Stimulated activated naive CD8-positive, alpha-beta T cell treated with anti-CD3 and anti-CD28 coated beads, Interleukin-15, Interleukin-2, amounts not matched to agents 100 U/mL and 50 U/mL, for 24 hours (primary cell): ENCODE measurements at regions not wholly inside any gene's neighbourhood (a gene's known extent, or its start where the extent isn't known, plus 50 kb on each side); places are given as distances from the start of the nearest gene placed in this dataset.
"Not testable (repeated sequence)": the region's sequence is repeated elsewhere in the genome, so short reads cannot be mapped to it uniquely, and the experiment has no call there.

ENCODE experiments used
- ATAC-seq: fragments of 150-1000 bp; cut with Tn5 transposase; one replicate; pipeline ENCODE4 v1.10.0; 2021
- DNase-seq: peaks from one replicate; pipeline ENCODE4 v3.0.0; 2021

GRCh38 chr12:75705749-75706711 lies 194.6 kb upstream of the KRR1 start:
- DNase-seq (no peak), ATAC-seq (no peak)

- DNase-seq (no peak), ATAC-seq (no peak)
Measured at GRCh38 chr12:75704664-75705063, 193.3 kb upstream of the KRR1 start.

DNA sequence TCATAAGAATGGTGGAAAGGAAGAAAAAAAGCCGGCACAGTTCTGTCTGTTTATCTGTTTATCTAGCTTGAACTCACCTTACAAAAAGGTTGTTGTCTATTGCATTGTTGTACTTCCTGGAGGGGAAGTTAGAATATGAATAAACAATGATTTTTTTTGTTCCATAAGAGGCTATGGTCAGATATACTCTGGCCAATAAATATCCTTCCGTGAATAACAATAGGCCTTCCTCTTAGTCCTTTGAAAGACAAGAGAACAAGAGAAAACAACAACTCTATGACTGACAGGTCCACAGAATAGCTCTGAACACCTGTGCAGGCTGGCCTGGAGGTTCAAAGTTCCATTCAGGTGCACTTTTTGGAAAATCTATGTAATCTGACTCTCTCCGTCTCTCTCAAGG lies 192.8 kb upstream of the KRR1 start:
- DNase-seq (no peak), ATAC-seq (no peak)

DNA sequence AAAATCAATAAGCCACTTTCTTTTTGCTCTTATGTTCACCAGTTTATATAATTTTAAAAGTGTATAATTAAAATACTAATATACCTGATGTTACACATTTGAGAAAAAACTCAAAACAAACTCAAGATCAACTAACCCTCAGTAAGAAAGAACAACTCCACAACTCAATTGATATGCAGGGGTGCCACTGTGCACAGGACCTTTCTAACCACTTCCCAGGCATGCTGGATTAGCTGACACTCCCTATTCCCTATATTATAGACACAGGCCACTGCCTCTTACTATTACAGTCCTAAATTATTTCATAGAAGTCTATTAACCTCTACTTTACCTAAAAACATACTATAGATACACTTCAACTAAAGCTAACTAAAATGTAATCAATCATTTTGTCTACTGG lies 191.7 kb upstream of the KRR1 start:
- DNase-seq = no peak
- ATAC-seq = no peak

- ATAC-seq = no peak
- DNase-seq = no peak
Measured at GRCh38 chr12:75702477-75703093, 191.2 kb upstream of the KRR1 start.

GRCh38 chr12:75701859-75702258 lies 190.4 kb upstream of the KRR1 start:
- ATAC-seq (no peak), DNase-seq (no peak)

GRCh38 chr12:75699728-75700496 lies 188.5 kb upstream of the KRR1 start:
- ATAC-seq (no peak), DNase-seq (no peak)

GRCh38 chr12:75699251-75699650 lies 187.8 kb upstream of the KRR1 start:
- ATAC-seq = no peak
- DNase-seq = no peak

- ATAC-seq = no peak
- DNase-seq = no peak
Measured at GRCh38 chr12:75698052-75698451, 186.6 kb upstream of the KRR1 start.

DNA sequence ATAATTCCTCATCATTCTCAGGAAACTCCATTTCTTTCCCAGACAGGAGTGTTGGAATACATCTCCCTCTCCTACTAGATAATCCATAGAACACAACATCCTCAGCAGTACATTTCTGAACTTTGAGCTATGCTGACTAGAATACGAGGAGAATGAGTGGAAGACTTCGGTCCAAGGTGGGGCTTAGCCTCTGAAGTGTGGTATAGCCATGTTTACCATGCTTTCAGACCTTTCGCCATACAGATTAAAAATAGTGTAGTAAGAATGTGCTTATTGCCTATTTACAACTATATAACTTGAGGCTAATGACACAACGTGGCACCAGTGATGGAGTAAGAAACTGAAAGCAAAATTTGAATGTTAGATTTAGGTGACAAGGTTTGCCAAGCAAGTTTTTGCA lies 184.5 kb upstream of the KRR1 start:
- ATAC-seq (no peak), DNase-seq (no peak)

DNA sequence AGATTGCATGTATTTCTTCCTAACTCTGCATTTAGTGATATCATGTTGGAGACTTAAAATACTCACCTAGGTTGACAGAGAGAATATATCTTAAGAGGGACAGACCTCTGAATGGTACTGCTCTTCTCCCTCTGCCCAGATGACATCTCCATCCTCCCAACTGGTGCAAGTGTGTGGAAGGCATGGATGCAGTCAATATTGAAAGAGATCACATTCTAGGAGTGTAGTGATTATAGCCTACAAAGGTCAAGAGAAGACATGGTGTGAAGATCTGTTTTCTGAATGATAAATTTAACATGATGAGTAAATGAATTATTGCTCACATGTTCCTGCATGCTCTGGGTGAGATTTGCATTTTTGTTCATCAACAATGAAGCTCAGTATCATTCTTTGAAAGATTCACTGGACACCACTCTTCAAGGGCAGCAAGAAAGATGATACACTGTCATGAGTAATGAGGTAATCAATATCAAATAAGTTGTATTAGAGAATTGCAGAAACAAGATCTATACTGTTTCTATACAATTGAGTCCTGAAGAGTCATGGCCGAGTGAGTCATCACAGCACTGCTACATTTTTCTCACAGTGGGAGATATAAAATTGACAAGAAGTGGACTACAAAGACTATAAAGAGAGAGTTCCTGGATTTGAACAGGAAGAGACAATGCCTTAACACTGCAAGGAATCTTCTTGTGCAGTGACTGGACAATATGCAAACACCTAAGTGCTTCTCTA lies 183.3 kb upstream of the KRR1 start:
- DNase-seq (no peak), ATAC-seq (no peak)

DNA sequence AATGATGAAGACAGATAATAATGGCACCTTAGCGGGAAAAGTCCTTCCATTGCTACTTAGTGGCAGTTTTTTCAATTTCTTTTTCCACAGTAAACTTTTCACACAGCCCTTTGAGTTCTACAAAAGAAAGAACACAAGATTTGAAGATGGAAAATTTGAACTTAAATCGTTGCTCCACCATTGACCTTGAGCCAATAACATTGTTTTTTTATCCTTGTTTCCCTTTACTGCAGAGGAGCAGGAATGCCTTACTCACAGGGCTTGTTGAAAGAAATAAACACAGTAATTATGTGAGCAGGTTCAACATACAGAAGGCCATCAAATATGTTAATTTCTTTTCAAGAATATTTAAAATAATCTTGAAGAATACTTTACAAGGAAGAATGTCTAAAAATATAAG lies 181.5 kb upstream of the KRR1 start:
- no peak for DNase-seq
- ATAC-seq = no peak

DNA sequence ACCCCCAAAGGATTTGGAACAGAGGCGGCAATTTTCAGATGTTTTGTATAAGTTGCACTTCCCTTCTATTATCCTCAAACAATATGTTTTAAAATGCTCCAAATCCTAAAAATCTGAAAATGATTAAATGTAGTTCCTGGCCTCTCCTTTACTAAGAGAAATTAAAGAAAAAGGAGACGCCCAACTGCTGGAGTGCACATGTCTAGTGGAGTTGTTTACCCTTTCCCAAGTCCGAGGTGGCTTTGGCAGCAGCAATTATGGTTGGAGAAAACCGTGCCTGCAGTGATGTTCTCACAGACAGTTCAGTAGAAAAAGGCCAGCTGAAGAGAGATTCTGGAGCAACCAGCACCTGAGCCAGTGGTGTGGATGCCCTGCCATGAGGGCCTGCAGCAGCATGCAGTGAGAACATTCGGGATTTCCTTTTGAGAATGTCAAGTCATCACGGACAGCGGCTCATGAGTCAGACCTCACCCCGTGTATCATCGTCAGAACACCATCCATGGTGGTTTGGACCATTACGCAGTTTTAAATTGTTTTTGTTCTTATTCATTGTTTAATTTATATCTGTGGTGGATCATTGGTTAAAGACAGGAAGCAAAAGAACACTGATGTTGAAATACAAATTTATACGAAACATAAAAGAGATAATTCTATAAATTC lies 179.0 kb upstream of the KRR1 start:
- ATAC-seq (no peak), DNase-seq (no peak)

DNA sequence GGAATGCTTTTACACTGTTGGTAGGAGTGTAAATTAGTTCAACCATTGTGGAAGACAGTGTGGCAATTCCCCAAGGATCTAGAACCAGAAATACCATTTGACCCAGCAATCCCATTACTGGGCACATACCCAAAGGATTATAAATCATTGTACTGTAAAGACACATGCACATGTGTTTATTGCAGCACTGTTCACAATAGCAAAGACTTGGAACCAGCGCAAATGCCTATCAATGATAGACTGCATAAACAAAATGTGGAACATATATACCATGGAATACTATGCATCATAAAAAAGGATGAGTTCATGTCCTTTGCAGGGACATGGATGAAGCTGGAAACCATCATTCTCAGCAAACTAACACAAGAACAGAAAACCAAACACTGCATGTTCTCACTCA lies 174.8 kb upstream of the KRR1 start:
- not testable (repeated sequence) for ATAC-seq, DNase-seq

DNA sequence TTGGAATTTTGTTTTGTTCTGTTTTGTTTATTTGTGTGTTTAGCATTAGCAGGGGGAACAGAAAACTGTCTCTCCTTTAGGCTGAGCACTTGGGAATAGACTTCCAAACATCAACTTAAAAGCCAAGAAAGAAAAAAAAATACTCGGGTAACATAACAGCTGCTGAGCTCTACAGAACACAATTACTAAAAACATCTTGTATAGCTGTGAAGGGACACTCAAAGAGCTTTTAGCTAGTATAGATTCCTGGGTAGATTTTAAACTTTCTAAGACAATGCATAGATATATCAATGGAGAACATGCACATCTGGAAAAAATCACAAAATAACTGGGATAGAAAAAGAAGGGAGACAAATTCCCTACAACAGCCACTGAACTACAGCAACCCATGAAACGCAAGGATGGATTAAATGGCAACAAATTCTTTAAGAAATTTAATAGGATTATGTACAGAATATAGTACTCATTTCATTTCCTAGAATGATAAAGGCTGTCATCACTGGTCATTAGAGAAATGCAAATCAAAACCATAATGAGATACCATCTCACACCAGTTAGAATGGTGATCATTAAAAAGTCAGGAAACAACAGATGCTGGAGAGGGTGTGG lies 174.3 kb upstream of the KRR1 start:
- no peak for DNase-seq
- no peak for ATAC-seq

- DNase-seq (no peak), ATAC-seq (peak; percentile 82)
Measured at GRCh38 chr12:75684678-75685616, 173.5 kb upstream of the KRR1 start.

GRCh38 chr12:75683995-75684586 lies 172.7 kb upstream of the KRR1 start:
- not testable (repeated sequence) for ATAC-seq, DNase-seq

- ATAC-seq = no peak
Measured at GRCh38 chr12:75683220-75683619, 171.8 kb upstream of the KRR1 start.

DNA sequence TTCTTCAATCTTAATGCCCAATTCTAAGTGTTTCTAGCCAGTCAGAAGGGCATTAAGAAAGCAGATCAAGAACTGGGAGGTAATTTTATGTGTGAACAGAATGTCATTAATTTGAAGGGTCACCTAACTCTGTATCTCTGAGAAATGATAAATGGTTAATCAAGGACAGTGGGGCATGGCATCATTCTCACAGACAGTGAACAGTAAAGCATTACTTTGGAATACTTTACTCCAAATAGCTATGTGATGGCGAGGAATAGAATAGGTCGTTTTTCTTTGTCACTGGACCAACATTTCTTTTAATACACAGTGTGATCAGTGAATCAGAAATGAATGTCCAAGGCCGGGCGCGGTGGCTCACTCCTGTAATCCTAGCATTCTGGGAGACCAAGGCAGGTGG lies 166.1 kb upstream of the KRR1 start:
- DNase-seq (no peak), ATAC-seq (no peak)

More at GRCh38 chr12:75683220-75683619, 171.8 kb upstream of the KRR1 start:
- no peak for DNase-seq

DNA sequence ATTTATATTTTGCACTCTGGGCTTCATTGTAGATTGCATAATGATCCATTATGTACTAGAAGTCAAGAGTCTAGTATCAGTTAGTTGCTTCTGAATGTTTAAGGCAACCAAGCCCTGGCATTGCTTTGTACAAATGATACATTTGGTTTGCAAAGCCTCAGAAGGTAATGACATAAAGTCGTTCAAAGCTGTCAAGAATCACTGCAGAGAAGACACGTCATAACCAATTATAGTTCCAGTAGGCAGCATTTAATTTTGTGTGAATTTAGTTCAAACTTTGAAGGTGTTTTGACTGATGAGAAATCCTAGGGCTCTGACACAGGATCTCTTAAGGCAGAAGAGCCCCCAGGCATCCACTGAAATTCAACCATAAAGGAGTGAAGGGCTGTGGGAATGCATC lies 163.0 kb upstream of the KRR1 start:
- no peak for ATAC-seq
- DNase-seq = no peak
